GM12892 (cell line): ENCODE measurements at regions not wholly inside any gene's neighbourhood (a gene's known extent, or its start where the extent isn't known, plus 50 kb on each side); places are given as distances from the start of the nearest gene placed in this dataset.

Experiments
- DNase-seq: peaks from one replicate; pipeline ENCODE4 v3.0.0; 2011; ENCODE audit not compliant: insufficient read length
- FAIRE-seq: peaks from 2 replicates; lab custom pipeline; 2011; peaks lifted over from hg19 to GRCh38; lab: Jason Lieb, UNC
- POLR2A ChIP-seq: IDR thresholded peaks from 2 replicates; pipeline ENCODE4 v1.6.1; 2011; ENCODE audit warnings: low read depth, low read length, control low read depth
- POLR2AphosphoS5 ChIP-seq: IDR thresholded peaks from 2 replicates; pipeline ENCODE4 v1.6.1; 2011; ENCODE audit warnings: low read depth, low read length, control low read depth
- TAF1 ChIP-seq: IDR thresholded peaks from 2 replicates; pipeline ENCODE4 v1.6.1; 2011; ENCODE audit warnings: low read depth, mild to moderate bottlenecking, control low read depth, low read length, borderline replicate concordance

- FAIRE-seq, result no peak
- no peak for DNase-seq
- no peak for TF ChIP-seq POLR2A
- no peak for TF ChIP-seq TAF1
- TF ChIP-seq POLR2AphosphoS5, result no peak
Observed at GRCh38 chr6:133705731-133706130, 183.2 kb upstream of the TCF21 start.

- FAIRE-seq (no peak), DNase-seq (no peak)
- TF ChIP-seq POLR2AphosphoS5 (no peak), POLR2A (no peak), TAF1 (no peak)
Observed at GRCh38 chr6:133707456-133707855, 181.5 kb upstream of the TCF21 start.

GRCh38 chr6:133710826-133711225 is 178.1 kb upstream of the TCF21 start:
- no peak for DNase-seq
- FAIRE-seq, result no peak
- TF ChIP-seq TAF1 (no peak), POLR2A (no peak), POLR2AphosphoS5 (no peak)

GRCh38 chr6:133715270-133715669 is 173.6 kb upstream of the TCF21 start:
- FAIRE-seq (no peak), DNase-seq (no peak)
- TF ChIP-seq TAF1 (no peak), POLR2A (no peak), POLR2AphosphoS5 (no peak)

GRCh38 chr6:133724726-133725125 is 164.2 kb upstream of the TCF21 start:
- TF ChIP-seq TAF1 (no peak), POLR2A (no peak), POLR2AphosphoS5 (no peak)
- FAIRE-seq, result no peak
- no peak for DNase-seq

- no peak for TF ChIP-seq POLR2AphosphoS5
- no peak for TF ChIP-seq POLR2A
- TF ChIP-seq TAF1, result no peak
- DNase-seq, result no peak
- no peak for FAIRE-seq
Observed at GRCh38 chr6:133726188-133726587, 162.7 kb upstream of the TCF21 start.

- no peak for FAIRE-seq
- DNase-seq, result no peak
- TF ChIP-seq TAF1 (no peak), POLR2A (no peak), POLR2AphosphoS5 (no peak)
Observed at GRCh38 chr6:133730881-133731280, 158.0 kb upstream of the TCF21 start.

GRCh38 chr6:133740218-133740617 is 148.7 kb upstream of the TCF21 start:
- FAIRE-seq (no peak), DNase-seq (no peak)
- TF ChIP-seq POLR2AphosphoS5 (no peak), POLR2A (no peak), TAF1 (no peak)

GRCh38 chr6:133740816-133741215 is 148.1 kb upstream of the TCF21 start:
- no peak for DNase-seq
- TF ChIP-seq POLR2AphosphoS5 (no peak), POLR2A (no peak), TAF1 (no peak)
- no peak for FAIRE-seq

GRCh38 chr6:133741375-133741861 is 147.5 kb upstream of the TCF21 start:
- no peak for FAIRE-seq

GRCh38 chr6:133743621-133744020 is 145.3 kb upstream of the TCF21 start:
- no peak for DNase-seq
- no peak for FAIRE-seq
- TF ChIP-seq POLR2A, result no peak
- TF ChIP-seq TAF1, result no peak
- no peak for TF ChIP-seq POLR2AphosphoS5

More at GRCh38 chr6:133741375-133741861, 147.5 kb upstream of the TCF21 start:
- DNase-seq, result no peak
- TF ChIP-seq POLR2AphosphoS5 (no peak), TAF1 (no peak), POLR2A (no peak)

GRCh38 chr6:133746417-133746770 is 142.5 kb upstream of the TCF21 start:
- no peak for FAIRE-seq
- TF ChIP-seq TAF1, result no peak
- TF ChIP-seq POLR2AphosphoS5, result no peak
- TF ChIP-seq POLR2A, result no peak

More at GRCh38 chr6:133746417-133746770, 142.5 kb upstream of the TCF21 start:
- DNase-seq, result no peak
